ENCODE measurements at regions not wholly inside any gene's neighbourhood (a gene's known extent, or its start where the extent isn't known, plus 50 kb on each side); places are given as distances from the start of the nearest gene placed in this dataset.
"Not testable (repeated sequence)": the region's sequence is repeated elsewhere in the genome, so short reads cannot be mapped to it uniquely, and the experiment has no call there.

GRCh38 chr7:19565602-19566001 lies 143.2 kb downstream of the POLR1F start:
- H3K4me3 Mint-ChIP-seq = no peak overlapping the region
- ChIA-PET POLR2A (no interaction called here), CTCF (no interaction called here)
- H3K27ac Mint-ChIP-seq = no peak overlapping the region
- no peak for DNase-seq
- H3K9me3 Mint-ChIP-seq = peaks cover 2% of the 10 kb centered on the region
- H3K27me3 Mint-ChIP-seq = no peaks in the 10 kb centered on the region
- H3K4me1 Mint-ChIP-seq (ENCODE audit: low read depth) = no peaks in the 10 kb centered on the region
- intact Hi-C loops (cut with micrococcal nuclease) = no loop called here
- H3K36me3 Mint-ChIP-seq = no peaks in the 10 kb centered on the region

- Mint-ChIP-seq H3K4me3 (no peak overlapping the region), H3K27ac (no peak overlapping the region), H3K27me3 (no peaks in the 10 kb centered on the region), H3K4me1 (ENCODE audit: low read depth) (no peaks in the 10 kb centered on the region), H3K36me3 (no peaks in the 10 kb centered on the region), H3K9me3 (no peaks in the 10 kb centered on the region)
- intact Hi-C loops (cut with micrococcal nuclease) = no loop called here
- DNase-seq = no peak
- ChIA-PET CTCF (no interaction called here), POLR2A (no interaction called here)
These were observed 147.6 kb downstream of the POLR1F start for GRCh38 chr7:19561121-19561805.

- Mint-ChIP-seq H3K4me3 (no peak overlapping the region), H3K27ac (no peak overlapping the region), H3K27me3 (no peaks in the 10 kb centered on the region), H3K9me3 (no peaks in the 10 kb centered on the region), H3K36me3 (no peaks in the 10 kb centered on the region), H3K4me1 (ENCODE audit: low read depth) (no peaks in the 10 kb centered on the region)
- CTCF ChIA-PET = no interaction called here
- POLR2A ChIA-PET = no interaction called here
- intact Hi-C loops (cut with micrococcal nuclease) = no loop called here
- DNase-seq = no peak
These were observed 148.5 kb downstream of the POLR1F start for GRCh38 chr7:19560111-19560883.

GRCh38 chr7:19558527-19558926 lies 150.3 kb downstream of the POLR1F start:
- H3K27me3 Mint-ChIP-seq = no peaks in the 10 kb centered on the region
- no peaks in the 10 kb centered on the region for H3K36me3 Mint-ChIP-seq
- CTCF ChIA-PET = no interaction called here
- no peak for DNase-seq
- POLR2A ChIA-PET = no interaction called here
- no peaks in the 10 kb centered on the region for H3K4me1 Mint-ChIP-seq (ENCODE audit: low read depth)
- H3K9me3 Mint-ChIP-seq = no peaks in the 10 kb centered on the region
- no peak overlapping the region for H3K4me3 Mint-ChIP-seq
- intact Hi-C loops (cut with micrococcal nuclease) = no loop called here
- no peak overlapping the region for H3K27ac Mint-ChIP-seq

- H3K9me3 Mint-ChIP-seq = no peaks in the 10 kb centered on the region
- no peaks in the 10 kb centered on the region for H3K36me3 Mint-ChIP-seq
- no peak overlapping the region for H3K27ac Mint-ChIP-seq
- CTCF ChIA-PET = no interaction called here
- DNase-seq = no peak
- intact Hi-C loops (cut with micrococcal nuclease) = no loop called here
- POLR2A ChIA-PET = no interaction called here
- no peak overlapping the region for H3K4me3 Mint-ChIP-seq
- H3K27me3 Mint-ChIP-seq = no peaks in the 10 kb centered on the region
- no peaks in the 10 kb centered on the region for H3K4me1 Mint-ChIP-seq (ENCODE audit: low read depth)
These were observed 150.9 kb downstream of the POLR1F start for GRCh38 chr7:19557726-19558465.

DNA sequence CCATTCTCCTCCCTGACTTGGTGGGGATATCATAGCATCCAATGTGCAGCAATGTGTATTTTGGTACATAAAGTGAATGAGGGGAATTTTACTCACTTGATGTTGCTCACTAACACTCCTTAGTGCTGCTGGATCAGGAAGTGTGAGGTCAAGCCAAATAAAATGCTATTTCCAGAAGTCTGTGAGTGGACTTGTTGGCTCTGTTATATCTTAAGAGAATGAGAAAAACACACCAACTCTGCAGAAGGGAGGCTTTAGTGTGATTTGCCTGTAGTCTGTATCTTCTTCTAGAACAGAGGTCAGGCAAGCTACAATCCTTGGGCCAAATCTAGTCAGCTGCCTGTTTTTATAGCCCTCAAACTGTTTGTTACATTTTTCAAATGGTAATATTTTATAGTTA lies 154.3 kb downstream of the POLR1F start:
- intact Hi-C loops (cut with micrococcal nuclease) = no loop called here
- no peak for DNase-seq
- H3K27me3 Mint-ChIP-seq = no peaks in the 10 kb centered on the region
- H3K4me1 Mint-ChIP-seq (ENCODE audit: low read depth) = no peaks in the 10 kb centered on the region
- no peak overlapping the region for H3K27ac Mint-ChIP-seq
- ChIA-PET POLR2A (no interaction called here), CTCF (no interaction called here)
- no peaks in the 10 kb centered on the region for H3K36me3 Mint-ChIP-seq
- peaks cover 4% of the 10 kb centered on the region for H3K9me3 Mint-ChIP-seq
- H3K4me3 Mint-ChIP-seq = no peak overlapping the region

DNA sequence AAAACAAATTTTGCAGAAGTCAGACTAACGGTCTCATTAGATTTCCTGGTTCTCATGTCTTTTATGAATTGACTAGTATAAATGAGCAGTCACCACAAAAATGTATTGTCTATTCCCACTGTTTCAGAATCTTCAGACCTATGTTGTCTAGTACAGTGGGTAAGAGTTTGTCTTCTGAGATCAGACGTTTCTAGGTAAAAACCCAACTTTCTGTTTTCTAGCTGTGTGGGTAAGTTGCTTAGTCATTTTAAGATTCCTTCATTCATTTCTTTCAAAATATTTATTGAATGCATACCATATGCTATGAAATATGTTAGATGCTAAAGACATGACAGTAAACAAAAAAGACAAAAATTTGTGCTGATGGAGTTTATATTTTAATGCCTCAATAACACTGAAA lies 156.3 kb downstream of the POLR1F start:
- intact Hi-C loops (cut with micrococcal nuclease) = no loop called here
- Mint-ChIP-seq H3K36me3 (no peaks in the 10 kb centered on the region), H3K4me3 (no peak overlapping the region), H3K27ac (no peak overlapping the region), H3K9me3 (peaks cover 8% of the 10 kb centered on the region), H3K27me3 (no peaks in the 10 kb centered on the region), H3K4me1 (ENCODE audit: low read depth) (no peaks in the 10 kb centered on the region)
- DNase-seq = no peak
- CTCF ChIA-PET = no interaction called here
- POLR2A ChIA-PET = no interaction called here

GRCh38 chr7:19549246-19549645 lies 159.6 kb downstream of the POLR1F start:
- H3K27me3 Mint-ChIP-seq; POLR2A ChIA-PET; CTCF ChIA-PET; intact Hi-C loops (cut with micrococcal nuclease); H3K4me1 Mint-ChIP-seq (ENCODE audit: low read depth); DNase-seq; H3K36me3 Mint-ChIP-seq; H3K4me3 Mint-ChIP-seq; H3K27ac Mint-ChIP-seq: not testable (repeated sequence)
- H3K9me3 Mint-ChIP-seq = peaks cover 25% of the 10 kb centered on the region

DNA sequence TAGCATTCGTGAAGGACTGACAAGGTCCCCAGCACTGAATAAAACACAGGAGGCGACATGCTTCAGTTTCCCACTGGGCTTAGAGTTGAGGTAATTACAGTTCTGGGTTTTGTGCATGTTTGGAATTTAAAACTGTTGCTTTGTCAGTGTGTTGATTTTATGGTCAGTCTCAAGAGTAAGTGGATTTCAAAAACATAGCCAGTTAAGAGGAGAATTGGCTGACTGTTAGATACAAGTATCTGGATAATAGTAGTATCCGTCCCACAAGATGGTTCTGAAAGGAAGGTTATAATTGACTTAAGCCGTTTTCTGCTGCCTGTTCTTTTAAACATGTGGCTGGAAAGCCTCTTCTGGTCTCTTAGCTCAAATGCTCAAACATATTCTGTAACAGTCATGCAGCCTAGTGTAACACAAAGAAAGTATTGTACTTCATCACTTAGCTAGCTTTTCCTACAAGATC lies 170.9 kb downstream of the POLR1F start:
- ChIA-PET POLR2A (no interaction called here), CTCF (no interaction called here)
- H3K4me1 Mint-ChIP-seq (ENCODE audit: low read depth) = no peaks in the 10 kb centered on the region
- peaks cover 22% of the 10 kb centered on the region for H3K9me3 Mint-ChIP-seq
- no peaks in the 10 kb centered on the region for H3K36me3 Mint-ChIP-seq
- H3K4me3 Mint-ChIP-seq = no peak overlapping the region
- intact Hi-C loops (cut with micrococcal nuclease) = no loop called here
- DNase-seq = no peak
- no peaks in the 10 kb centered on the region for H3K27me3 Mint-ChIP-seq
- H3K27ac Mint-ChIP-seq = no peak overlapping the region

DNA sequence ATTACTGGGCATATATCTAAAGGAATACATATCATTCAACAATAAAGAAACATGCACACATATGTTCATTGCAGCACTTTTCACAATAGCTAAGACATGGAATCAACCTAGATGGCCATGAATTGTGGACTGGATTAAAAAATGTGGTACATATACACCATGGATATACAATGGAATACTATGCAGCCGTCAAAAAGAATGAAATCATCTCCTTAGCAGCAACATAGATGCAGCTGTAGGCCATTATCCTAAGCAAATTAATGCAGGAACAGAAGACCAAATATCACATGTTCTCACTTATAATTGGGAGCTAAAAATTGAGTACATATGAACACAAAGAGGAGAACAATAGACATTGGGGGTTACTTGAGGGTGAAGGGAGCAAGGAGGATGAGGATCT lies 175.6 kb downstream of the POLR1F start:
- Mint-ChIP-seq H3K36me3 (no peaks in the 10 kb centered on the region), H3K27me3 (no peaks in the 10 kb centered on the region), H3K4me1 (ENCODE audit: low read depth) (no peaks in the 10 kb centered on the region), H3K9me3 (peaks cover 13% of the 10 kb centered on the region), H3K4me3 (no peak overlapping the region), H3K27ac (no peak overlapping the region)
- CTCF ChIA-PET = no interaction called here
- POLR2A ChIA-PET = no interaction called here
- intact Hi-C loops (cut with micrococcal nuclease) = no loop called here
- no peak for DNase-seq

GRCh38 chr7:19530852-19531251 lies 178.0 kb downstream of the POLR1F start:
- CTCF ChIA-PET = no interaction called here
- Mint-ChIP-seq H3K4me3 (no peak overlapping the region), H3K9me3 (peaks cover 6% of the 10 kb centered on the region), H3K36me3 (no peaks in the 10 kb centered on the region), H3K4me1 (ENCODE audit: low read depth) (no peaks in the 10 kb centered on the region), H3K27me3 (no peaks in the 10 kb centered on the region), H3K27ac (no peak overlapping the region)
- no peak for DNase-seq
- POLR2A ChIA-PET = no interaction called here
- intact Hi-C loops (cut with micrococcal nuclease) = no loop called here

- Mint-ChIP-seq H3K9me3 (peaks cover 6% of the 10 kb centered on the region), H3K4me3 (no peak overlapping the region), H3K36me3 (no peaks in the 10 kb centered on the region), H3K4me1 (ENCODE audit: low read depth) (no peaks in the 10 kb centered on the region), H3K27me3 (no peaks in the 10 kb centered on the region), H3K27ac (no peak overlapping the region)
- intact Hi-C loops (cut with micrococcal nuclease) = no loop called here
- DNase-seq = no peak
- ChIA-PET POLR2A (no interaction called here), CTCF (no interaction called here)
These were observed 178.6 kb downstream of the POLR1F start for GRCh38 chr7:19530261-19530660.

DNA sequence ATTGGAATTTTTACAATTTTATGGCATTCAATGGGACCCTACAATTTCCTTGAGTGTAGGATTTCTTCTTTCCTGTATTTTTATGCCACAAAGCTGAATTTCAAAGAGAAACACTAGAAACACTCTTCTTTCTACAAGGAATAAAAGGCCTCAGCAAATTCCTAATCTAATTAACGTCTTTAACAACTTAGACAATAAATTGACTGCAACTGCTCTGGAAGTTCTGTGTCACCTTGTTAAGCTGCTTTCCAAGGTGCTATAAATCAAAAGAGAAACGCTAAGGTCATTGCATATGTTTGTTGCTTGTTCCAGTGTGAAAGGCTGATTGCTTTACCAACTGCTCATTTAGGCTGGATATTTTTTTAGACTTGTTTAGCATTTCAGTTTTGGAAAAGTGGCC lies 182.2 kb downstream of the POLR1F start:
- Mint-ChIP-seq H3K4me1 (ENCODE audit: low read depth) (no peaks in the 10 kb centered on the region), H3K4me3 (no peak overlapping the region), H3K36me3 (no peaks in the 10 kb centered on the region), H3K9me3 (no peaks in the 10 kb centered on the region), H3K27ac (no peak overlapping the region), H3K27me3 (no peaks in the 10 kb centered on the region)
- ChIA-PET POLR2A (no interaction called here), CTCF (no interaction called here)
- intact Hi-C loops (cut with micrococcal nuclease) = no loop called here
- no peak for DNase-seq

All from activated CD4-positive, alpha-beta memory T cell treated with anti-CD3 and anti-CD28 coated beads for 36 hours (primary cell).